ENCODE measurements at regions not wholly inside any gene's neighbourhood (a gene's known extent, or its start where the extent isn't known, plus 50 kb on each side); places are given as distances from the start of the nearest gene placed in this dataset.

GRCh38 chr6:137313211-137313610, 94.0 kb upstream of the IFNGR1 start:
- TF ChIP-seq CTCF (conservative IDR thresholded peaks at IDR 0.05; ENCODE audit: low read depth, low read length) (no peak), EZH2 (IDR thresholded peaks at IDR 0.05; ENCODE audit: borderline replicate concordance, low read depth, low read length, poor library complexity, severe bottlenecking) (no peak)
